ENCODE measurements at regions not wholly inside any gene's neighbourhood (a gene's known extent, or its start where the extent isn't known, plus 50 kb on each side); places are given as distances from the start of the nearest gene placed in this dataset.

DNA sequence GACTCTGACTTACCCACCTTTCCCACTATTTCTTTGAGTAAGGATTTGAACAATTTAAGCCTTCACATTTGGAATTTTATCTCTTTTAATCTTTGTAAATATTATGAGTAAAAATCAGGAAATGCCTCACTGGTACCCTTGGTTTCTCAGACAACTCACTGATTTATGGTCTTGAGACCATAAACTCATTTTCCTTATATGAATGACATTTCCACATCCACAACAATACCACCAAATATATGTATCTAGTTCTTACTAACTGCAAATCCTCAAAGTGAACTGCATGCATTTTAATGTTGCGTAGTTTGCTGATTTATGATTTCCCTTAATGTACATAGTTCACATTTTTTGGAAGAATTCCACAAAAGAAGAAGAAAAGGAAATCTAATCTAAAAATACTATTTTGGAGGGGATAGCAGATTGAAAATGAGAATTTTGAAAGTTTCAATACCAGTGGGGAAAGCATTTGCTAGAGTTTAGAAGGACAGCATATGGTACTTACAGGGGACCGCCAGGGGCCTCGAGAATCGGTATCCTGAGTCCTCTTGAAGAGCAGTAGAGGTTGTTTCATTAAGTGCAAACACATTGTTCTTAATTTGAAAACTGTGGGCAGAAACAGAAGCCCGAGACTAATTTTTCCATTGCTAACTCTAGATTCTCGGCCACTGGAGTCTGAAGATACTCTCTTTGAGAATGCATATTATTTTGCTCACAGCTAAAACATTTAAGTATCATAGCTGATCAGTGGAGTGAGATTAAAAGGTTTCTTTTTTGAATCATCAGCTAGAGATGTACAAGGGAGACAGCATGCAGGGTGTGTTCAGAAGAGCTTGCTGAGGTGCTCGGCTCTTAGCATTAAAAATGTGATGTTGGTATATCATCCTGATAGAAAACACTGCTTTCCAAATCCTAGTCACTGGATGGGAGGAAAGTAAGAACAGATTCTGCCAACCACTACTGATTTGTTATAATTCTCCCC, 964.0 kb downstream of the GATA3 start:
- H3K36me3 ChIP-seq: no peaks in the 10 kb centered on the region
- no peak overlapping the region for H3K9ac ChIP-seq
- H3K9me3 ChIP-seq: no peaks in the 10 kb centered on the region
- no peaks in the 10 kb centered on the region for H3K4me1 ChIP-seq
- no peaks in the 10 kb centered on the region for H3K27me3 ChIP-seq
- no peak overlapping the region for H3K4me2 ChIP-seq
- no peak overlapping the region for H3K27ac ChIP-seq
- no peak overlapping the region for H3K4me3 ChIP-seq
- no peaks in the 10 kb centered on the region for H4K20me1 ChIP-seq
- no peak for TF ChIP-seq Cebpa-rat (IDR thresholded peaks at IDR 0.05)

DNA sequence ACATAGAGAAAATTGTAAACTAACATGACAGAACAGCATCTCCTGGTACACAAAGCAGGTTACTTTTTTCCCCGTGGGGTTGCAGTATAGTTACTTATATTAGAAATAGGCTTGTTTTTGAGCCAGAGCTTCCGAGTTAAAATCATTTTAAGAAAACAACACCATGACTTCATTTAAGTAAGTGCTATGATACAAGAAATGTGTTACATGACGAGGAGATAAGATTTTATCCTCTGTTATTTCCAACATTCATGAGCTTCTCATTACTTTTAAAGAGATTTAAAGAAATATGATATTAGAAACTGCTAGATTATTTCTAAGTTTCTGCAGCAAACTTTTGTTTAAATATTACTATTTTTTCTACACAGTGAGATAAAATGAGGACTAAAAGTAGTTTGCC, 968.7 kb downstream of the GATA3 start:
- Histone ChIP-seq H3K27me3 (no peaks in the 10 kb centered on the region), H4K20me1 (no peaks in the 10 kb centered on the region), H3K27ac (no peak overlapping the region), H3K4me2 (no peak overlapping the region), H3K4me1 (no peaks in the 10 kb centered on the region), H3K4me3 (no peak overlapping the region), H3K9me3 (no peaks in the 10 kb centered on the region), H3K9ac (no peak overlapping the region), H3K36me3 (no peaks in the 10 kb centered on the region)
- no peak for TF ChIP-seq Cebpa-rat (IDR thresholded peaks at IDR 0.05)

DNA sequence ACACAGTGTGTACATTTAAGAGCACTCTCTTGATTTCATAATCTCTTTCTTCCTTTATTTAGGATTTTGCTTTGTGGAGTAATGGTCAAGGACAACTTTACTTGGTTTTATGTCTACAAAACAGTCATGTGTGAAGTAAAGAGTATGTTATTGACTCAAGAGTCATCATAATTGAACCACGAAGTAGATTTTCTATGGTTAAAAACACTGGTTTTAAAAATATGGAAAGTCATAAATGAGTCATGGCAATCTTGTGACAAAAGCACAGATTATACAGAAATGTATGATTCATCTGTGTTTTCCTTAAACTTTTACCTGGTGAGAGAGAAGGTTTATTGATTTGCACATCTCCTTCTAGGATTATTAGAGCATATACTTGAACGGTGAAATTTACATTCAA, 969.7 kb downstream of the GATA3 start:
- Histone ChIP-seq H4K20me1 (no peaks in the 10 kb centered on the region), H3K27me3 (no peaks in the 10 kb centered on the region), H3K9me3 (no peaks in the 10 kb centered on the region), H3K9ac (no peak overlapping the region), H3K4me3 (no peak overlapping the region), H3K4me1 (no peaks in the 10 kb centered on the region), H3K4me2 (no peak overlapping the region), H3K36me3 (no peaks in the 10 kb centered on the region), H3K27ac (no peak overlapping the region)
- TF ChIP-seq Cebpa-rat (IDR thresholded peaks at IDR 0.05): no peak

DNA sequence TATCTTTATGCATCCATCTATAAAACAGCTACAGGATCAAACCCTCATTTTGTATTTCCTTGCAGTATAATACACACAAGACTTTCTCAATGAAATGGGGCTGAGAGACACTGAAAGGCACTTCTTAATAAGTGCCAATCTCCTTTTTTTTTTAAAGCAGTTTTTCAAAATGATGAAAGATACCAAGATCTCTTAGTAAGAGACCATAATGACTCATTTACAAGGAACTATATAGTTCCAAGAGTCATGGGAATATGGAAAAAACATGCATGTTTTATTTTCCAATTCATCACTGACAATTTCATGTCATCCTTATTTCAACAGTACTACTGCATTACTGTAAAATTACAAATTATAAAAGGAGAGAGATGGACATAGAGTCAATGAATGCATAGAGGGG, 973.7 kb downstream of the GATA3 start:
- H3K9me3 ChIP-seq: no peaks in the 10 kb centered on the region
- no peak for TF ChIP-seq Cebpa-rat (IDR thresholded peaks at IDR 0.05)
- no peak overlapping the region for H3K4me2 ChIP-seq
- no peak overlapping the region for H3K9ac ChIP-seq
- H3K4me1 ChIP-seq: no peaks in the 10 kb centered on the region
- H3K36me3 ChIP-seq: no peaks in the 10 kb centered on the region
- no peaks in the 10 kb centered on the region for H3K27me3 ChIP-seq
- H3K27ac ChIP-seq: no peak overlapping the region
- no peak overlapping the region for H3K4me3 ChIP-seq
- no peaks in the 10 kb centered on the region for H4K20me1 ChIP-seq

DNA sequence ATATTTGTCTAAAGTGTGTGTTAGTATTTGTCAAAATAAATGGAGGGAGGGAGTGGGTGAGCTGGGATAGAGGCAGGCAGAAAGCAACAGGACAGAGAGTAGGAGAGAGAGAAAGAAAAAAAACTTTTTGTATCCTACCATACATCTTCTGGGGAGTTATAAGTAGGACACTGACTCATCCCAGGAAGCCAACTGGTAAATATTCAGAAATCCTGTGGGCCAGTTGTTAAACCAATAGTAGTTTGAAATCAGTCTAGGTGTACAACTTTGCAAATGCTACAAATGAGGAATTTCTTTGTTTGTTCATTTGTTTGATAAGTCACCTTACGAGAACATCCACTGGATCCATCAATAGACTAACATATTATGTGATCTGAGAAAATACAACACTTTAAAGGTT, 980.9 kb downstream of the GATA3 start:
- no peak overlapping the region for H3K9ac ChIP-seq
- 0 out of 2 replicates have a peak, but pooled peaks cover 4% of the 10 kb centered on the region for H3K9me3 ChIP-seq
- H3K36me3 ChIP-seq: no peaks in the 10 kb centered on the region
- no peak overlapping the region for H3K4me3 ChIP-seq
- no peaks in the 10 kb centered on the region for H3K4me1 ChIP-seq
- no peaks in the 10 kb centered on the region for H4K20me1 ChIP-seq
- no peak overlapping the region for H3K4me2 ChIP-seq
- no peaks in the 10 kb centered on the region for H3K27me3 ChIP-seq
- no peak overlapping the region for H3K27ac ChIP-seq
- TF ChIP-seq Cebpa-rat (IDR thresholded peaks at IDR 0.05): no peak

DNA sequence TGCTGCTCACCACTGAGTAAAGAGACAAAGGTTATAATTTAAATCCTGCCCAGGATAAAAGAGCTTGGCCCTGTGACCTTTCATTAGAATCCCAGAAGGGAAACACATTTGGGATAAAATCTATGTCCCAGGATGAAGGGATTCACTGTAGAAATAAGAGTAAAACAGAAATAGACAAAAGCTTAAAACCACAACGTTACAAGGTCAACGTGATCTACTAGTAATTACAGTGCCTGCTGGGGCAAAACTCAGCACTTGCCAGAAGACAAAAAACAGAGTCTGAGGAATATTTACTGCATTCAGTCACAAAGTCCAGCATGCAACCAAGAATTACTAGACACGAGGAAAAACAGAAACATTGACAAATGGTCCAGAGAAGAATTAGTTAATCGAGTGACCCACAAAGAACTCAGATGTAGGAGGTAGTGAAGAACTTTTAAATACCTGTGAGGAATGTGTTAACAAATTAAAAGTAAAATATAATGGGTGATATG, 982.3 kb downstream of the GATA3 start:
- Histone ChIP-seq H3K4me1 (no peaks in the 10 kb centered on the region), H3K9ac (no peak overlapping the region), H4K20me1 (no peaks in the 10 kb centered on the region), H3K27ac (no peak overlapping the region), H3K4me3 (no peak overlapping the region), H3K27me3 (no peaks in the 10 kb centered on the region), H3K9me3 (0 out of 2 replicates have a peak, but pooled peaks cover 4% of the 10 kb centered on the region), H3K4me2 (no peak overlapping the region), H3K36me3 (no peaks in the 10 kb centered on the region)
- no peak for TF ChIP-seq Cebpa-rat (IDR thresholded peaks at IDR 0.05)

DNA sequence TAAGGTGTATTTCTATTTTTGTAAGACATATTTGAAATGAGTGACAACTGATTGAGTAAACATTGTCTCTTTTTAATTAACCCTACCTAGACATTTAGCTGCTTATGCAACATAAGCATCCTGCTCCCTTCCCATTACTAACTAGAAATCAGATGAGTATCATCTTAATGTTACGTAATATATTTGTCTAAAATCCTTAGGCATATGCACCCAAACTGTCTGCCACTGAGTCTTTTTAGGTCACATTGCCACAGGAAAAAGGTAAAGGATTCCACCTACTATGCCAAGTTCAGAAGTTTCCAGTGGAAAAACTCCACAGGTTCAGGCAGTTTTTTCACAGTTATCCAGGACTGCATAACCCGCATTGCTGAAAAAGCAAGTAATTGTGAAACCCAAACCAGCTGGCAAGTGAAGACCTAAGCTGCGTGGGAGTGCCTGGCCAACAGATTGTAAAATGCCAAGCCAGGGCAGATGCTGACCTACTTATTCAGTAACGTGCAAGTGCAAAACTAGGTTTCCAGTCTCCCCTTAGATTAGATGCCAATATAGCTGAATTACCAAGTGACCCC, 983.7 kb downstream of the GATA3 start:
- no peaks in the 10 kb centered on the region for H4K20me1 ChIP-seq
- no peak overlapping the region for H3K9ac ChIP-seq
- no peaks in the 10 kb centered on the region for H3K36me3 ChIP-seq
- H3K4me3 ChIP-seq: no peak overlapping the region
- no peak overlapping the region for H3K4me2 ChIP-seq
- no peaks in the 10 kb centered on the region for H3K4me1 ChIP-seq
- H3K27ac ChIP-seq: no peak overlapping the region
- H3K27me3 ChIP-seq: no peaks in the 10 kb centered on the region
- 0 out of 2 replicates have a peak, but pooled peaks cover 4% of the 10 kb centered on the region for H3K9me3 ChIP-seq
- TF ChIP-seq Cebpa-rat (IDR thresholded peaks at IDR 0.05): peak; percentile 49; the same call in 1 of the 2 replicates

DNA sequence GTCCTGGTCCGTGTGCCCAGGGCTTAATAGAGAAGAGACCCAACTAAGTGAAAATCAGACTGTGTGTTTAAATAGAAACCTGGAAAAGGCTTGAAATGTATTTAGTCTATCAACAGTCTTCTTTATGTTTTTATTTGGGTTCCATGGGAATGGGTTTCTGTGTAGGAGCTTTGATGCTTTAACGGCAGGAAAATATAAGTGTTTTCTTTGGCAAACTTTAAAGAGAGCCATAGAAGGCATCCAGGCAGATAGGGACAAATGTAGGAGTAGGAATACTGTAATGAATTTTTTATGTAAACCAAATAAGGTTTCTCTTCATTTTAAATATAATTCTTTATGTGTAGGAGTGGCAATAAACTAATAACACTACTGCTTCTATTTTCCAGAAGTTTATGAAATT, 989.0 kb downstream of the GATA3 start:
- TF ChIP-seq Cebpa-rat (IDR thresholded peaks at IDR 0.05): no peak
- Histone ChIP-seq H3K27me3 (no peaks in the 10 kb centered on the region), H3K27ac (no peak overlapping the region), H3K9me3 (no peaks in the 10 kb centered on the region; the same call in 1 of the 2 replicates), H4K20me1 (no peaks in the 10 kb centered on the region), H3K4me3 (no peak overlapping the region), H3K4me1 (no peaks in the 10 kb centered on the region), H3K9ac (no peak overlapping the region), H3K4me2 (no peak overlapping the region), H3K36me3 (no peaks in the 10 kb centered on the region)

DNA sequence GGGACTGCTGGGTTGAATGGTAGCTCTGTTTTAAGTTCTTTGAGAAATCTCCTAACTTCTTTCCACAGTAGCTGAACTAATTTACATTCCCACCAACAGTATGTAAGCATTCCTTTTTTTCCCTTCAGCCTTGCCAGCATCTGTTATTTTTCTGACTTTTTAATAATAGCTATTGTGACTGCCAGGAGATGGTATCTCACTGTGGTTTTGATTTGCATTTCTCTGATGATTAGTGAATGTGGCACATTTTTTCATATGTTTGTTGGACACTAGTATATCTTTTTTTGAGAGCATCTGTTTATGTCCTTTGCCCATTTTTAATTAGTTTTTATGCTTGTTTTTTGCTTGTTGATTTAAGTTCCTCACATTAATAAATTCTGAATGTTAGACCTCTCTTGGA, 990.8 kb downstream of the GATA3 start:
- H3K4me2 ChIP-seq: no peak overlapping the region
- no peaks in the 10 kb centered on the region for H3K4me1 ChIP-seq
- H3K9me3 ChIP-seq: peaks cover 5% of the 10 kb centered on the region; the same call in 1 of the 2 replicates
- H3K9ac ChIP-seq: no peak overlapping the region
- H3K27ac ChIP-seq: no peak overlapping the region
- no peak overlapping the region for H3K4me3 ChIP-seq
- no peaks in the 10 kb centered on the region for H3K36me3 ChIP-seq
- no peak for TF ChIP-seq Cebpa-rat (IDR thresholded peaks at IDR 0.05)
- no peaks in the 10 kb centered on the region for H3K27me3 ChIP-seq
- no peaks in the 10 kb centered on the region for H4K20me1 ChIP-seq

Measured in BLaER1 (cell line).